Stimulated activated effector memory CD8-positive, alpha-beta T cell treated with anti-CD3 and anti-CD28 coated beads, Interleukin-12 subunit alpha, Interleukin-12 subunit beta, amount 100 ng/mL, for 72 hours (primary cell): ENCODE measurements at regions not wholly inside any gene's neighbourhood (a gene's known extent, or its start where the extent isn't known, plus 50 kb on each side); places are given as distances from the start of the nearest gene placed in this dataset.

Experiments used
- ATAC-seq: fragments of 150-1000 bp; cut with Tn5 transposase; 2 replicates; pipeline ENCODE4 v1.10.0; 2021
- DNase-seq, 2 donors: peaks; one replicate each; pipeline ENCODE4 v3.0.0; 2021 to 2022; ENCODE audit warnings: low spot score in 2 of 2
- H3K27ac Mint-ChIP-seq: one replicate; pipeline ENCODE4 v1.8.0; 2022; ENCODE audit warnings: mild to moderate bottlenecking, mixed read lengths
- H3K36me3 Mint-ChIP-seq: one replicate; pipeline ENCODE4 v1.8.0; 2022; ENCODE audit warnings: mild to moderate bottlenecking, mixed read lengths
- H3K4me1 Mint-ChIP-seq: one replicate; pipeline ENCODE4 v1.8.0; 2022; ENCODE audit warnings: mixed read lengths
- H3K4me3 Mint-ChIP-seq: one replicate; pipeline ENCODE4 v1.8.0; 2022; ENCODE audit warnings: mild to moderate bottlenecking, mixed read lengths
- H3K9me3 Mint-ChIP-seq: one replicate; pipeline ENCODE4 v1.8.0; 2022; ENCODE audit warnings: mixed read lengths

DNA sequence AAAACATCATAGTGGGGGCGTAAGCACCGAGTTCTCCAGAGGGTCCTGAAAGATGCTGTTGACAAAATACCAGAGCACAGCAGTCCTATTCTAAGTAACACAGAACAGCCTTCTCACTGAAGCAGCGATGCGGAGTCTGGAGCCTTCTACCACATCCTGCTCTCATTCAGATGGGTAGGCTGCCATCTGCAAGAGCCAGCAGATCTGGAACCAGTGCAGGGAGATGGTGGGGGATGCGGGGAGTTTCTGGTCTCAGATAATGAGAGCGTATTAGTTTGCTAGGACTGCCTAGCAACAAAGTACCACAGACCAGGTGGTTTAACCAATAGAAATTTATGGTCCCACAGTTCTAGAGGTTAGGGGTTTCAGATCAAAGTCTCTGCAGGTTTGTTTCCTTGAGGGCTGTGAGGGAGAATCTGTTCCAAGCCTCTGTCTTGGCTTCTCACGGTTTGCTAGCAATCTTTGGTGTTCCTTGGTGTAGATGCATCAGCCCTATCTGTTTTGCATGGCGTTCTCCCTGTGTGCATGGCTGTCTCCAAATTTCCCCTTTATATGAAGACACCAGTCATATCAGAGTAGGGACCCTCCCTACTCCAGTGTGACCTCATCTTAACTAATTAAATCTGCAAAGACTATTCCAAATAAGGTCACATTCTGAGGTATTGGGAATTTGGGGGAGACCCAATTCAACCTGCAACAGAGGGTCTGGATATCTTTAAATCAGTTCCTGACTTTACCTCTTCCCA is 52.0 kb upstream of the STEAP1B start:
- H3K4me1 Mint-ChIP-seq: peaks cover 8% of the 10 kb centered on the region
- DNase-seq (peak in 1 of 2 donors; percentile 41), ATAC-seq (peak; percentile 29)
- H3K36me3 Mint-ChIP-seq: no peaks in the 10 kb centered on the region
- no peak overlapping the region for H3K4me3 Mint-ChIP-seq
- no peaks in the 10 kb centered on the region for H3K9me3 Mint-ChIP-seq
- no peak overlapping the region for H3K27ac Mint-ChIP-seq

DNA sequence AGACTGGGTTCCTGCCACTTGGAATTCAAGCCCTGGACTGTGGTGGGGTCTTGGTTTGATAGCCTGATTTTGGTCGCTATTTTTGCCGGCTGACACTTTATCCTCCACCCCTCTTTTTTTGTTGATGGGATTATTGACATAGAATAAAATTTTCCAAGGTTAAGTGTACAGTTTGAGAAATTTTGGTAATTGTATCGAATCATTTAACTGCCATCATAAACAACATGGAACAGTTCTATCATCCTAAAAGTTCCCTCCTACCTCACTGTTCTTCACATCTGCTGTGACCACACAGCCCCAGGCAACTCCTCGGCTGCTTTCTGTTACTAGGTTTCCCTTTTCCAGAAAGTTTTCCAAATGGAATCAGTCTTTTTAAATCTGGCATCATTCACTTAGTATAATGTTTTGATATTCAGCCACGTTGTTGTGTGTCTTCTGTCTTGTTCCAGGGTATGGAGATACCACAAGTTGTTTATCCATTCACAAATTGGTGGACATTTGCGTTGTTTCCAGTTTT is 50.6 kb upstream of the STEAP1B start:
- no peak for ATAC-seq
- H3K27ac Mint-ChIP-seq: no peak overlapping the region
- H3K36me3 Mint-ChIP-seq: no peaks in the 10 kb centered on the region
- DNase-seq: no peak
- peaks cover 8% of the 10 kb centered on the region for H3K4me1 Mint-ChIP-seq
- H3K4me3 Mint-ChIP-seq: no peak overlapping the region
- no peaks in the 10 kb centered on the region for H3K9me3 Mint-ChIP-seq

DNA sequence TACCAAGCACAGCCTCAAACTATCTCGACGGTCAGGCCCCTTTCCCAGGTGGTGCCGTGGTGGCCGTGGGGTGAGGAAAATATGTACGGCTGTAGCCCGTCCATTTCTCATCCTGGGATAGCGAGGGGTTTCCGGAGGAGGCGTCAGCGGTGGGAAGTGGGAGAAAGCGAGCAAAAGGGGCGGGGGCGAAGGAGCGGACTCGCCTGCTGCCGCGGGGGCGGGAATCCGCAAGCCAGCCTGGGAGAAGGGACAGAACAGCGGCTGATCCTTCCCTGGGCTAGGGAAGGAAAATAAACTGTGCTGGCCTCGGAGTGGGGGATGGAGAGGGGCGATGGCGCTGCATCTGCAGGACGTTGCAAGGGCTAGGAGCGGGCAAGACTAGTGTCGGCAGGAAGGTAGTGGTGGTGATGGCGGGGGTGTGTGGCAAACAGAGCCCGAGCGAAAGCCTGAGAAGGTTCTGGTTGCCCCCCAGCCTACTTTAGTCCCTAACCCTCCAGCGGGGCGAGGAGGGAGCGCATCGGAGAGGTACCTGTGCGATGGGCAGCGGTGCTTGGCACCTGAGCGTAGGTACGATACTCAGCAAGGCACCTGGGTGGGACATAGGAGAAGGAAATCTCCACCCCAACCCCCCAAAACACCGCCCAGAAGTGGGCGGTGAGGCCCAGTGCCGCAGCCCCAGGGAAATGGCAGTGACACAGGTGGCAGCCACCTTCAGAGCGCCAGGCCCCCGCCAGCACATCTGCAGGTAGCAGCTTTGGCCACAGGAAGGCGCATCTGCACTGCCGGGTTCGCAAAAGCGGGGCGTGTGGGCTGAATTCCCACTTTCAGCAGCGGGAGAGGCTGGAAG is 49.9 kb upstream of the STEAP1B start:
- peak in 1 of 2 donors; percentile 46 for DNase-seq
- ATAC-seq: peak; percentile 36
- Mint-ChIP-seq H3K9me3 (no peaks in the 10 kb centered on the region), H3K27ac (no peak overlapping the region), H3K4me3 (peak overlapping the region; percentile 53), H3K36me3 (no peaks in the 10 kb centered on the region), H3K4me1 (peaks cover 8% of the 10 kb centered on the region)
